ENCODE measurements at regions not wholly inside any gene's neighbourhood (a gene's known extent, or its start where the extent isn't known, plus 50 kb on each side); places are given as distances from the start of the nearest gene placed in this dataset.

DNA sequence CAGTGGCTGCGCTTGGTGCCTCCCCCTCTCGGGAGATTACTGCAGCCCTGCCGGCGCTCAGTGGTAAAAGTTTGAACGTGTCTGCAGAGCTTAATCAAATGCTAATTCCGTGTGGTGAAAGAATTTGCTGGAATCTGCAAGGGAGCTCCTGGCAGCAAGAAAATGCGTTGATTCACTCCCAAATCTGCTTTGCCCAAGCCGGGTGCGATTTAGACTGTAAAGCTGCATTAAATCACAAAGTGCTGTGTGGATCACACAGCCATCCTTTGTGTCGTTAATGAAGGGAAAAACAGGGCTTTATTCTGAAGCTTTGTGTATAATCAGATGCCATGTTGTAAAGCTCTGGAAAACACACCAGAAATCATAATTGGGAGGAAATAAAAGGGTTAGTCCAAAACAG, 444.1 kb downstream of the BCOR start:
- no peak for DNase-seq

- no peak for DNase-seq
Measured at GRCh38 chrX:39654183-39654925, 443.4 kb downstream of the BCOR start.

- no peak for DNase-seq
Measured at GRCh38 chrX:39654952-39655351, 442.8 kb downstream of the BCOR start.

GRCh38 chrX:39661116-39661907, 436.4 kb downstream of the BCOR start:
- DNase-seq = no peak

GRCh38 chrX:39665830-39666518, 431.8 kb downstream of the BCOR start:
- DNase-seq = no peak

DNA sequence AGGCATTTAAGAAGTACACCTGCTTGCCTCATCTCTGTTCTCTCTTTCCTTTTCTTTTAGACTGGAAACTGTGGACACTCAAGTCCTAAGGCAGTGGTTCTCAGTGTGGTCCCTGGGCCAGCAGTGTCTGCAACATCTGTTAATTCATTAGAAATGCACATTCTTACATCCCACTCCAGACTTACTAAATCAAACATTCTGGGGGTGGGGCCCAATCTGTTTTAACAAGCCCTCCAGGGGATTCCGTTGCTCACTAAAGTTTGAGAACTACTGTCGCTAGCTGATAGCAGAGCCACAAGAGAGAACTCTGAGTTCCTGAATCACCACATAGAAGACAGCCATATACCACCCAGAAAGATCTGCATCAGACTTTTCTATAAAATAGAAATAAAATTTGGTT, 430.6 kb downstream of the BCOR start:
- DNase-seq = no peak

DNA sequence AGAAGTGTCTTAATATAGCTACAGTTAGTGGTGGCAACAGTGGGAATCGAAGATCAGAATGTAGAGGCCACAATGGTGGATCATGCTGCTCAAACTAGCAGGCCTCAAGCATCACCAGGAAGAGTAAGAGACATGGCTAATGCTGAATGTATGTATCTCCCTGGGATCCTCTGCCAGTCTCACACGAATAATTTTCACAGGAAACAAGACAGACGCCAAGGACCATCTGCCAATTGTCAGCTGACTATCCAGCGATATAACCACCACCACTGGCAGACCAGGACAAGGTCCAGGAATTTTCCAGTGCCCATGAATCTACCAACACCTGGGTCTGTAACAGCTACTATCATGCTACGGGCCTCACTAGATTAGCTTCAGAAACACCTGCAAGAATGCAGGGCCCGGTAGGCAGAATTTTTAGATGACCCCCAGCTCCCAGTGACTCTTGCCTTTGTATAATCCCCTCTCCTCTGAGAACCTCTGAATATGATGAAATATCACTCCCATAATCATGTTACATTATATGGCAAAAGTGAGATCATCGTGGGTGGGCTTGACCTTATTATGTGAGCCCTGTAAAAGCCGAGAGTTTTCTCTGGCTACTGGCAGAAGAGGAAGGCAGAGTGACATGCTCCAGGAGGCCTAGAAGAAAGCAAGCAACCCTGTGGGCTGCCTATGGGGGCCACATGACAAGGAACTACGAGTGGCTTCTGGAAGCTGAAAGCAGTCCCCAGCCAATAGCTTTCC, 429.8 kb downstream of the BCOR start:
- DNase-seq = no peak

DNA sequence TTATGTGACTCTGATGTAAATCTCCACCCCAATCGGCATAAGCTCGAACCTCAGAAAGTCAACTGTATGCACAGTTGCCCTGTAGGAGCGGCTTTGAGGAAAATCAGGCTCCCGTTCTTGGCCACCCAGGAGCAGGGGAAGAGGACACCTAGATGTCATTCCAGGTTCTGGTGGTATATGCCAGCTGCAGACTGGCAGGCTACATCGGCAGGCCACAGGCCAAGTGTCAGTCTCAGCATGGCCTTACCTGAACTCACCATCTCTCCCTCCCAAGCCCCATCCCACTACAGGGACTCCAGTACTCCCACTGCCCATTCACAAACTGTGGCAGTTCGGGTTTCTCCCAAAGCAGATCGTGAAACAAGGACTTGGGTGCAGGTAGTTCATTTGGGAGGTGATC, 428.1 kb downstream of the BCOR start:
- no peak for DNase-seq

DNA sequence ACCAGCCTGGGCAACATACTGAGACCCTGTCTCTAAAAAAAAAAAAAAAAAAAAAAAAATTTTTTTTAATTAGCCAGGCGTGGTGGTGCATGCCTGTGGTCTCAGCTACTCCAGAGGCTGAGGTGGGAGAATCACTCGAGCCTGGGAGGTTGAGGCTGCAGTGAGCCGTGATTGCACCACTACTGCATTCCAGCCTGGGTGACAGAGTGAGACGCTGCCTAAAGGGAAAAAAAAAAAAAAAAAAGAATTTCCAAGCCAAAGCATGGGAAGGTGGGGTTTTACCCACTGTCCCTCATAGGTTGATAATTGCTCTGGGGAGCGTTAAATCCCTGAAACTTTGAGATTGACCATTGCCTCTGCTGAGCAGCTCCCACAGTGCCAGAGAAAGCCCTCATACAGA, 427.5 kb downstream of the BCOR start:
- no peak for DNase-seq

DNA sequence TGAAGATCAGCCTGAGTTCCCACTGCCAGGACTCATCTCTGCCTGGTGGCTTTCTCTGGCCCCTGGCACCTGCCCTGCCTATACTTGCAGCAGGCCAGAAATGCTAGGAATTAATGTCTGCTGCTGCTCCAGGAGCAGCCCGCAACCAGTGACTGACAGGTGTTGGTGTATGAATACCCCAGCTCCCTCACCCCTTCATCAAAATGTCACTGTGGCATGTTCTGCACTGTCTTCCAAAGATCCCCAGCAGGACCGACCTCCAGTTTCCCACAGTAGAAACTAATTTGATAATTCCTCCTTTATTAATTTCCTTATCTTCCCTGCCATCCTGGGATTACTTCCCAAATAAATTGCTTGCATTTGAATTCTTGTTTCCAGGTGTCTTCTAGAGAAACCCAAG, 425.4 kb downstream of the BCOR start:
- DNase-seq = no peak

DNA sequence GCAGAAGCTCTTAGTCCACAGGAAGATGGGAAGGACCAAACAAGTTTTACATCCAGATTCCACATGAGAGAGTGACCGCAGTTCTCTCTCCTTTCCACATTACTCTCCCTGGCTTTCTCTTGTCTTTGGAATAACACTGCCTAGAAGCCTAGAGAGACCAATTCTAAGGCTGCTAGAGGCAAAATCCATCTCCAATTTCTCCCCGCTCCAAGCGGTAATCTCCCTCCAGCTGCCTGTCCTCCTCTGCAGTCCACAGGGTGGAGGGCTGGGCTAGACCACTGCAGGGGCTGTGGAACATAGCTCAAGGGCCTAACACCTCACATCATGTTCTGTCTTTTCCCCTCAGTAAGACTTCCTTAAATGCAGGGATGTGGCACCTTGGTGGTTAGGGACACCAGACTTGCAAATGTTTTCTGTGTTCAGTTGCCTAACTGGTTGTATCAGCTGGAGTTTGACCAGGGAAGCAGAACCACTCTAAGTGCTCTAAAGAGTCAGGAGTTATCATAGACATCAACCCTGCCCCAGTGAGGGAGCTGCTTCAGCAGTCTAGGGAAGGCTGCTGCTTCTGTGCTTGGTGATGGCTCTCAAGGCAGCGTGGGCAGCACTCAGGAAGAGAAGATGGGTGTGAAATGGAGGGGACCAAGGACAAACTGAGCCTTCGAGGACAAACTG, 423.1 kb downstream of the BCOR start:
- no peak for DNase-seq

DNA sequence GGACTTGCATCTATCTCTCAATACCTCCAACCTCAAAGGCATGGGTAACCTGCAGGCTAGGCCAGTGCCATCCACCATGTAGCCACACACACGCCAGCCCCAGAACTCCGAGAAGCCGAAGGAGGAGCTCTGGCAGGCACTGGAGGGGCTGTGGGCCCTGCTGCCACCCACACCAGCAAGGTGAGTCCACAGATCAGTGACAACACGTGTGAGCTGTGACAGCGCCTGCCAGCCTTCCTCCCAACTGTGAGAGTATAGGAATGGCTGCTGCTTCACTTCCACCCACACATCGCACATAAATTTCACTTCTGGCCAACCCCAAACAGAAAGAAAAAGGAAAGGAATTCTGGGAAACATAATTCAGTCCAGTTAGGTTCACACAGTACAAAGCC, 422.6 kb downstream of the BCOR start:
- no peak for DNase-seq

- DNase-seq = no peak
Measured at GRCh38 chrX:39675619-39676018, 422.1 kb downstream of the BCOR start.

GRCh38 chrX:39676434-39676833, 421.3 kb downstream of the BCOR start:
- no peak for DNase-seq

GRCh38 chrX:39677585-39677977, 420.2 kb downstream of the BCOR start:
- no peak for DNase-seq

- DNase-seq = no peak
Measured at GRCh38 chrX:39677978-39678791, 419.6 kb downstream of the BCOR start.

GRCh38 chrX:39678914-39679313, 418.8 kb downstream of the BCOR start:
- DNase-seq = no peak

DNA sequence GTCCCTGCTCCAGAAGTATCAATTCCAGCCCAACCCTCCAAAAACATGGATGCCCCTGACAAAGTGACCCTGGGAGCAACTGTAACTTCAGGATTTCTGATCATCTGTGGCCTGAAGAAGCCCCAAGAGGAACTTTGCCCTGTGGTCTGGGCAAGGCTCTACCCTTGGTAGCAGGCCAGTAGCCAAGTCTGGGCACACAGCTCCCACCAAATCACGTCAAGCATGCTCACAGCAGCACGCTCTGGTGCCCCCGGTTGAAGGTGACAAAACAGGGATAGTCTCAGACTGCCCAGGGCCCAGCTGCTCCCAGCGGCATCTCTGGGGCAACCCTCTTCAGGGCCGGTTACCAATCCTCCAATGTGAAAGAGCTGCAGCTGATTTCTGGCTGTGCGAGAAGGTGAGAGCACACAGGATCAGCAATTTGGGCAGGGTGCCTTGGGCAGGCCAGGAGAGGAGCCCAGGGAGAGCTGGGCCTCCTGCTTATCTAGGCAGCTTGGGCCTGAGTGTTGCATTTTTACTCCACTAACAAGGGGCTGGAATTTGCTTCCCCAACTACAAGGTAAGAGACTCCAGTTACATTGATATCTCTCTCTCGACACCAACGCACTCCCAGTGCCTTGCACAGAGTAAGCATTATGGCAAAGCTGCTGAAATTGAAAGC, 418.1 kb downstream of the BCOR start:
- DNase-seq = no peak

GRCh38 chrX:39681885-39682284, 415.9 kb downstream of the BCOR start:
- no peak for DNase-seq

- DNase-seq = no peak
Measured at GRCh38 chrX:39682778-39683177, 415.0 kb downstream of the BCOR start.

GRCh38 chrX:39688219-39688575, 409.6 kb downstream of the BCOR start:
- DNase-seq = no peak
